HT-29 (cell line): ENCODE measurements at regions not wholly inside any gene's neighbourhood (a gene's known extent, or its start where the extent isn't known, plus 50 kb on each side); places are given as distances from the start of the nearest gene placed in this dataset.

Experiments used
- DNase-seq: peaks from one replicate; pipeline ENCODE4 v3.0.0-alpha.2; 2015; ENCODE audit warnings: low spot score

GRCh38 chr3:194804796-194805195 is 119.1 kb downstream of the FAM43A start:
- no peak for DNase-seq

GRCh38 chr3:194805546-194805945 is 119.9 kb downstream of the FAM43A start:
- no peak for DNase-seq

DNA sequence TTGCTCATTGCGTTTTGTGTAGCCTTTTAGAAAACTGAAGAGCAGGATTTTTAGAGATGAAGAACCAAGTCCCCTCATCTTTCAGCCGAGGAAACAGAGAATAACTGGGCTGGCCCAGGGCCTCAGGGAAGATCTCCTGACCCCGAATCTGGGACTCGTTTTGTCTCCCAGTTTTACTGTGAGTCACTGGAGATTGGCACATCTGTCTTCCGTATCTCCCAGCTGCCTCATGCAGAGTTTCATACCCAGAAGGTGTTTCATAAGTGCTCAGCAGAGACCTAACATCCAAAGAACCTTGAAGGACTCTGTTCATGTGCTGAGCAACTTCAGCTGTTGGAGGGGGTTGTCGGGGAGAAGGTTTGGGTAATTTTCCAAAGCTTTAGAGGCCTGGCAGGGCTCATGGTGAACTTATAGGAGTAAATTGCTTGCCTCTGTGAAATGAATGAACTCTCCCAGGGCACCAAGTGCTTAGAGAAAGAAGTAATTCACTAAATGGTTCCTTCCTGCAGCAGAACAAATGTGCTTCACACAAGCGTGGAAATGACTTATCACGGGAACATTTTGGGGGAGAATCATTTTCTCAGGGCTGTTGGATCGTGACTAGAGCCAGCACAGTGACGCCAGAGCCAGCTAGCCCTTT is 121.4 kb downstream of the FAM43A start:
- no peak for DNase-seq

- DNase-seq, result no peak
Observed at GRCh38 chr3:194808640-194809097, 123.0 kb downstream of the FAM43A start.

GRCh38 chr3:194809382-194809781 is 123.7 kb downstream of the FAM43A start:
- DNase-seq, result no peak

DNA sequence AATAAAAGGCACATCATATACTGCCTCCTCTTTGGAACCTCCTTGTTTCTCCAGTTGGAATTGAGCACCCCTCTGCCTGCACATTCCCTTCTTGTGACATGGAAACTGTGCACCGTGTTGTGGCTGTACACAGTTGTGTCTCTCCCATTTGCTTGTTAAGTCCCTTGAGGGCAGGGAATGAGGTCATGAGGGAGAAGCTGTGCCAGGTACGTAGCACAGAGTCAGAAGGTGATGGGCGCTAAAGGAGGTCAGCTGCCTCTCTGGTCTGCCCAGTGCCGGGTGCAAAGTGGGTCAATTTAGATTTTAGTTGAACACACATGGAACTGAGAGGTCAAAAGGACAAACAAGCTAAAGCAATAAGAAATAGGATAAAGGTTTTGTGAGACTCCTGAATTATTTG is 124.4 kb downstream of the FAM43A start:
- no peak for DNase-seq

DNA sequence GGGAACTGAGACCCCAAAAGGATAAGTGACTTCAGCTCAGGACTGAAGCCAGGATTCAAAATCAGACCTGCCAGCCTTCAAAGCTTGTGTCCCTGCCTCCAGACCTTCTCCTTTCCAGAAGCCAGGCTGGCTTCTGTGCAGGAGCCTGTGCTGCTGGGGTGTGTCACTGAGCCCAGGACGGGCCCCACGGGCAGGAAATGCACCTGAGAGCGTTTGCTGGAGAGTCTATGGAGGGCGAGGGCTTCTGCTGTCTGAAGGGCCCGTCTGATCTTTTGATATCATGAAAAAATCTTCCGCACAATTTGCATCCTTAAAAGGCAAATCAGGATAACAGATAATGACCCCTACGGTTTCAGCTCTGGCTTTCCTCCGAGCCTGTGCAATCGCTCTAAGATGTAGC is 125.4 kb downstream of the FAM43A start:
- DNase-seq, result no peak

GRCh38 chr3:194812176-194812575 is 126.5 kb downstream of the FAM43A start:
- no peak for DNase-seq

- no peak for DNase-seq
Observed at GRCh38 chr3:194814878-194815357, 129.2 kb downstream of the FAM43A start.

GRCh38 chr3:194816748-194817591 is 131.3 kb downstream of the FAM43A start:
- DNase-seq, result no peak

DNA sequence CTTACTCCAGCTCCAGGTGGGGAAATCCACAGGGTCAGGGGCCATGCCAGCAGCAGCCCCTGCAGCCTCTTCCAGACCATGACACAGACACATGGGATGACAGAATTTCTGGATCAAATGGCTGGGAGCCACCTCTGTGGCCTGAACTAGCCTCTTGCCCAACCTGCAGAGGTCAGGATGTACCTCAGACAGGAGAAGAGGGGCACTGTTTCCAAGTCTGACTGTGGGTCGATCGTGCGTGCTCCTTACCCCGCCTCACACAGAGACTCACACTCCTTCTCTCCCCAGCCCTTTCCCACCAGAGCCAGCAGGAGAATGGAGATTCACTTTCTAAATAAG is 131.9 kb downstream of the FAM43A start:
- DNase-seq, result no peak

DNA sequence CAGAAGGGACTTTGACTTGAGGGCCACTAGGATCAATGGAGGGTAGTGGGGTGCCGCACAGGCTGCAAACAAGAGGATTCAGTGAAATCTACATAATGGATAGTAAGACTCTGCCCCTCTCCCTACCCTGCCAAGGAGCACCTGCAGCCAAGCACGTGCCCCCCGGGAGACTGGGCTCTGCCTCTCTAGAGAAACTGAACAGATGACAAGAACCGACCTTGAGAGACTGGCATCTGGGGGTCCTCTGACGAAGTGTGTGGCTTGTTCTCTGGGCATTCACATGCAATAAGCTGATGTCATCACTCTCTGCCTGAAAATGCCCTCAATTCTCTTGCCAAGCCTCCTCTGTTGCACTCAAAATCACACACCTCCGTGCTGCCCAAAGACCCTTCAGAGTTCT is 132.3 kb downstream of the FAM43A start:
- DNase-seq, result no peak

- DNase-seq, result no peak
Observed at GRCh38 chr3:194824100-194824499, 138.4 kb downstream of the FAM43A start.

- DNase-seq, result no peak
Observed at GRCh38 chr3:194824701-194825111, 139.0 kb downstream of the FAM43A start.

GRCh38 chr3:194826594-194826993 is 140.9 kb downstream of the FAM43A start:
- no peak for DNase-seq

DNA sequence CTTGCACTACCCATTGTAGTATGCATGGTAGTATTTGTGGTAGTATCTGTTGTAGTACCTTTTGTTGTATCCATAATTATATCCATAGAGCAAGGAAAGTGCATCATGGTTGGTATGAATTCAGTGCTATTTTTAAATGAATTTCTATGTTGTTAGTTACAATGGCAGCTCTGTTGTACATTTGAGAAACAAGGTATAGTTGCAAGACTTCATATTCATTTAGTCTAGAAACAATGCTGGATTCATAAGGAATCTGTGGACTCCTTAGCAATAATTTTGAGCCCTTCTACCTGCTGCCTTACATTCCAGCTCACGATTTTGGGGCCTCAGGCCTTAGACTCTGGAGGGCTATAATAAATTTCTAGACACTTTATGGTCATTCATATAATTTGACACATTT is 141.8 kb downstream of the FAM43A start:
- no peak for DNase-seq

- DNase-seq, result no peak
Observed at GRCh38 chr3:194828116-194828515, 142.4 kb downstream of the FAM43A start.

DNA sequence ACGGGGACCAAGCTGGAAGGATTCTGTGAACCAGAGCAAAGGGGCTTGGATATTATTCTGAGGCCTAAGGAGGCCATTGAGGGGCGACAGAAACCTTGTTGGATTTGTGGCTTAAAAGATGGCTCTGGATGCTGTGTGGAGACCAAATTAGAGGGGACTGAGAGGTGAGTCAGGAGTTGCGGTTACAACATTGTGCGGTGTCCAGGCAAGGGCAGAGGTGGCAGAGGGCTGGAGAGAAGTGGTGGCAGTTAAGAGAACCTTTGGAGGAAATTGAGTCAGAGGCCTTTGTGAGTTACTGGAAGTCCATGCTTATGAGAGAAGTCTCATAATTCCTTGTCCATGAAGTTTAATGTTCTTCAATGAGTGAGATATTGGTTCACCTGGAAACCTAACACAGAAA is 143.2 kb downstream of the FAM43A start:
- no peak for DNase-seq

DNA sequence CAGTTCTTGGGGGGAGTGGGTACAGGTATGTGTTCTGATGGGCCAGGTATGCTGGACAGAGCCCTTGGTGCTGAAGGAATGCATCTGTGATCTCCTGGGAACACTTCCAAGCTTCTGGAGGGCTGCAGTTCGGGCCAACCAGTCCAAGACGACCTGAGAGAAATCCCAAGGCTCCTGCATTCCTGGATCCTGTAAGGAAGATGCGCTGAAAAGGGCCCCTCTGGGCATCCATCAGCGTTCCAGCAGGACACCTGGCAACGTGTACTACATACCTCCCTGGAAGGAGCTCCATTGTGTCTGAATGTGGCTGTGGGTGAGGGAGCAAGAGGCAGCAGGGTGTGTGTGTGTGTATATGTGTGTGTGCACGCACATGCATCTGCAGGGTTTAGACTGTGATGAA is 144.7 kb downstream of the FAM43A start:
- DNase-seq, result no peak

- no peak for DNase-seq
Observed at GRCh38 chr3:194830978-194831377, 145.3 kb downstream of the FAM43A start.

GRCh38 chr3:194832346-194833104 is 146.8 kb downstream of the FAM43A start:
- DNase-seq, result no peak
